ENCODE measurements at regions not wholly inside any gene's neighbourhood (a gene's known extent, or its start where the extent isn't known, plus 50 kb on each side); places are given as distances from the start of the nearest gene placed in this dataset.

DNA sequence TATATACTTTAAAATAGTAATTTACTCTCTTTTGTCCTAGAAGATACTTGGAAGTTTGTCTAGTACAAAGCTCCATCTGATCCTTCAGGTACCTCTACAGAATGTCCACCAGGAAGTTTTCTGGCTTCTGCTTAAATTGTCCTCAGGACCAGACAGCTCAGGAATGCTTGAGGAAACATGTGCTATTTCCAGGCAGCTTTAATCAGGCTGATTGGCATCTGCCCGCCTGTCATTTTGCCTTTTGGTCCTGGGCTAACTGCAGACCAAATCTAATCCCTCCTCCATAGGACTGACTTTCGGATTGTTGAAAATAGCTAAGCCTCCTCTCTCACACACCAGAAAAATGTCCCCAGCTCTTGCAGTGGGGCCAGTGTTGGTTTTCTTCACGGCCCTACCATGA lies 113.4 kb upstream of the RGMA start:
- Histone ChIP-seq H3K36me3 (ENCODE audit: control insufficient read depth, insufficient read depth, low read length) (no peaks in the 10 kb centered on the region), H3K9me3 (replicated peaks; ENCODE audit: control insufficient read depth, insufficient read depth, low read depth, low read length) (no peaks in the 10 kb centered on the region), H3K79me2 (ENCODE audit: control insufficient read depth, insufficient read depth, low read length) (no peaks in the 10 kb centered on the region), H3K9me1 (ENCODE audit: control insufficient read depth, insufficient read depth, low read length) (no peaks in the 10 kb centered on the region), H4K20me1 (replicated peaks; ENCODE audit: control insufficient read depth, insufficient read depth, low read length) (no peaks in the 10 kb centered on the region; the same call in 1 of the 2 replicates), H3K4me2 (ENCODE audit: insufficient read depth, low read length) (no peak overlapping the region), H3K27ac (ENCODE audit: extremely low read depth, low read depth, low read length) (no peak overlapping the region), H3K4me1 (replicated peaks in 1 of 2; ENCODE audit: control insufficient read depth in 2 of 2, insufficient read depth in 2 of 2, low read length in 2 of 2) (no peaks in the 10 kb centered on the region), H2AFZ (ENCODE audit: low read depth, low read length) (no peak overlapping the region), H3K9ac (ENCODE audit: insufficient read depth in 1 of 2, low read depth in 2 of 2, low read length in 2 of 2) (no peak overlapping the region), H3K4me3 (no peak overlapping the region), H3K27me3 (ENCODE audit: control insufficient read depth in 2 of 2, insufficient read depth in 2 of 2, low read length in 2 of 2) (peaks cover 0 to 6% of the 10 kb centered on the region in 2 experiments; a peak in 3 of 5 replicates)
- ChIA-PET CTCF (ENCODE audit: low intra/inter-chr PET ratio) (no interaction called here), POLR2A (no interaction called here)
- no TSS peak for BruUV-seq (replicated peaks)
- intact Hi-C loops (cut with micrococcal nuclease) (no loop called here), in situ Hi-C loops (cut with MboI) (no loop called here)
- 0% methylated on average over 3 of the region's 3 CpGs for WGBS (ENCODE audit: insufficient coverage, low coverage, missing lambda C conversion rate)
- DNase-seq (ENCODE audit: extremely low read depth in 1 of 4, low spot score in 3 of 4) (no peak), ATAC-seq (no peak), FAIRE-seq (no peak)
- TF ChIP-seq RAD21 (CRISPR knock-in tag; conservative IDR thresholded peaks at IDR 0.05 in 1 of 2, IDR thresholded peaks at IDR 0.05 in 1 of 2) = no peak
- no peak for TF ChIP-seq ARHGAP35 (IDR thresholded peaks at IDR 0.05; ENCODE audit: partially characterized antibody)
- TF ChIP-seq ZNF165 (CRISPR knock-in tag; IDR thresholded peaks at IDR 0.05; ENCODE audit: borderline replicate concordance) = no peak
- no peak for TF ChIP-seq RBM39 (optimal IDR thresholded peaks at IDR 0.05; ENCODE audit: low read depth, low read length)
- no peak for TF ChIP-seq KDM5B (IDR thresholded peaks at IDR 0.05; ENCODE audit: insufficient replicate concordance, low read depth, low read length)
- TF ChIP-seq, protein P1, sequence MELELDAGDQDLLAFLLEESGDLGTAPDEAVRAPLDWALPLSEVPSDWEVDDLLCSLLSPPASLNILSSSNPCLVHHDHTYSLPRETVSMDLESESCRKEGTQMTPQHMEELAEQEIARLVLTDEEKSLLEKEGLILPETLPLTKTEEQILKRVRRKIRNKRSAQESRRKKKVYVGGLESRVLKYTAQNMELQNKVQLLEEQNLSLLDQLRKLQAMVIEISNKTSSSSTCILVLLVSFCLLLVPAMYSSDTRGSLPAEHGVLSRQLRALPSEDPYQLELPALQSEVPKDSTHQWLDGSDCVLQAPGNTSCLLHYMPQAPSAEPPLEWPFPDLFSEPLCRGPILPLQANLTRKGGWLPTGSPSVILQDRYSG (tag; conservative IDR thresholded peaks at IDR 0.05; ENCODE audit: low read depth) = no peak
- TF ChIP-seq CREB1 (IDR thresholded peaks at IDR 0.05) = no peak
- TF ChIP-seq CREB1 (CRISPR knock-in tag; IDR thresholded peaks at IDR 0.05) = no peak
- TF ChIP-seq ZNF324 (CRISPR knock-in tag; IDR thresholded peaks at IDR 0.05) = no peak
- no peak for TF ChIP-seq ZNF121 (CRISPR knock-in tag; conservative IDR thresholded peaks at IDR 0.05)

All from K562 (cell line).